Liver (tissue), 3 donors: ENCODE measurements at regions not wholly inside any gene's neighbourhood (a gene's known extent, or its start where the extent isn't known, plus 50 kb on each side); places are given as distances from the start of the nearest gene placed in this dataset.

Source experiments
- FOXA1 ChIP-seq: IDR thresholded peaks from 2 replicates; pipeline ENCODE4 v1.6.1; 2016; ENCODE audit warnings: antibody characterized with exemption
- GABPA ChIP-seq, 2 donors: IDR thresholded peaks in 1 of 2; conservative IDR thresholded peaks in 1 of 2; 2 replicates each; pipeline ENCODE4 v1.6.1; 2016; ENCODE audit warnings: antibody characterized with exemption in 2 of 2, mild to moderate bottlenecking in 1 of 2, moderate library complexity in 1 of 2
- HNF4A ChIP-seq, 2 donors: conservative IDR thresholded peaks; 2 replicates each; pipeline ENCODE4 v1.6.1; 2016; ENCODE audit warnings: antibody characterized with exemption in 2 of 2, mild to moderate bottlenecking in 2 of 2
- JUND ChIP-seq, 2 donors: IDR thresholded peaks; 2 replicates each; pipeline ENCODE4 v1.6.1; 2016; ENCODE audit warnings: antibody characterized with exemption in 2 of 2
- NR2F2 ChIP-seq: IDR thresholded peaks from 2 replicates; pipeline ENCODE4 v1.6.1; 2016; ENCODE audit warnings: antibody characterized with exemption
- RAD21 ChIP-seq, 2 donors: IDR thresholded peaks; 2 replicates each; pipeline ENCODE4 v1.6.1; 2016; ENCODE audit warnings: antibody characterized with exemption in 2 of 2, mild to moderate bottlenecking in 2 of 2
- SP1 ChIP-seq: IDR thresholded peaks from 2 replicates; pipeline ENCODE4 v1.6.1; 2018; ENCODE audit warnings: antibody characterized with exemption, mild to moderate bottlenecking
- TAF1 ChIP-seq: conservative IDR thresholded peaks from 2 replicates; pipeline ENCODE4 v1.6.1; 2016; ENCODE audit warnings: antibody characterized with exemption, mild to moderate bottlenecking
- YY1 ChIP-seq: IDR thresholded peaks from 2 replicates; pipeline ENCODE4 v1.6.1; 2016; ENCODE audit warnings: antibody characterized with exemption, mild to moderate bottlenecking
- TF ChIP-seq, protein P1 (sequence below): fragments of 150-350 bp; IDR thresholded peaks from 2 replicates; pipeline ENCODE4 v1.5.1; 2017; ENCODE audit warnings: improper control_type of control experiment, low read depth, low read length; ENCODE audit not compliant: missing input control
- TF ChIP-seq, protein P2 (sequence below): IDR thresholded peaks from 2 replicates; pipeline ENCODE4 v1.6.1; 2016; ENCODE audit warnings: antibody characterized with exemption, mild to moderate bottlenecking
- TF ChIP-seq, protein P3 (sequence below): IDR thresholded peaks from 2 replicates; pipeline ENCODE4 v1.6.1; 2016; ENCODE audit warnings: antibody characterized with exemption
- TF ChIP-seq, protein P4 (sequence below): IDR thresholded peaks from 2 replicates; pipeline ENCODE4 v1.6.1; 2016; ENCODE audit warnings: antibody characterized with exemption
- TF ChIP-seq, protein P5 (sequence below): IDR thresholded peaks from 2 replicates; pipeline ENCODE4 v1.6.1; 2016; ENCODE audit warnings: antibody characterized with exemption
- donor health status: healthy.
- donor health status: healthy.

DNA sequence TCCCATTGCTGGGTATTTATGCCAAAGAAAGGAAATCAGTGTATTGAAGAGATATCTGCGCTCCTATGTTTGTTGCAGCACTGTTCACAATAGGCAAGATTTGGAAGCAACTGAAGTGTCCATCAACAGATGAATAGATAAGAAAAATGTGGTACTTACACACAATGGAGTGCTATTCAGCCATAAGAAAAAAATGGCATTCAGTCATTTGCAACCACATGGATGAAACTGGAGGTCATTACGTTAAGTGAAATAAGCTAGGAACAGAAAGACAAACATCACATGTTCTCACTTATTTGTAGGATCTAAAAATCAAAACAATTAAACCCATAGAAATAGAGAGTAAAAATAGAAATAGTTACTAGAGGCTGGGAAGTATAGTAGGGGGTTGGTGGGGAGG lies 1133.1 kb upstream of the ACO1 start:
- TF ChIP-seq, protein P1, sequence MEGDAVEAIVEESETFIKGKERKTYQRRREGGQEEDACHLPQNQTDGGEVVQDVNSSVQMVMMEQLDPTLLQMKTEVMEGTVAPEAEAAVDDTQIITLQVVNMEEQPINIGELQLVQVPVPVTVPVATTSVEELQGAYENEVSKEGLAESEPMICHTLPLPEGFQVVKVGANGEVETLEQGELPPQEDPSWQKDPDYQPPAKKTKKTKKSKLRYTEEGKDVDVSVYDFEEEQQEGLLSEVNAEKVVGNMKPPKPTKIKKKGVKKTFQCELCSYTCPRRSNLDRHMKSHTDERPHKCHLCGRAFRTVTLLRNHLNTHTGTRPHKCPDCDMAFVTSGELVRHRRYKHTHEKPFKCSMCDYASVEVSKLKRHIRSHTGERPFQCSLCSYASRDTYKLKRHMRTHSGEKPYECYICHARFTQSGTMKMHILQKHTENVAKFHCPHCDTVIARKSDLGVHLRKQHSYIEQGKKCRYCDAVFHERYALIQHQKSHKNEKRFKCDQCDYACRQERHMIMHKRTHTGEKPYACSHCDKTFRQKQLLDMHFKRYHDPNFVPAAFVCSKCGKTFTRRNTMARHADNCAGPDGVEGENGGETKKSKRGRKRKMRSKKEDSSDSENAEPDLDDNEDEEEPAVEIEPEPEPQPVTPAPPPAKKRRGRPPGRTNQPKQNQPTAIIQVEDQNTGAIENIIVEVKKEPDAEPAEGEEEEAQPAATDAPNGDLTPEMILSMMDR: no peak
- TF ChIP-seq SP1: no peak
- TF ChIP-seq GABPA (IDR thresholded peaks at IDR 0.05 in 1 of 2, conservative IDR thresholded peaks at IDR 0.05 in 1 of 2): no peak
- TF ChIP-seq RAD21 (IDR thresholded peaks at IDR 0.05): no peak
- TF ChIP-seq, protein P2, sequence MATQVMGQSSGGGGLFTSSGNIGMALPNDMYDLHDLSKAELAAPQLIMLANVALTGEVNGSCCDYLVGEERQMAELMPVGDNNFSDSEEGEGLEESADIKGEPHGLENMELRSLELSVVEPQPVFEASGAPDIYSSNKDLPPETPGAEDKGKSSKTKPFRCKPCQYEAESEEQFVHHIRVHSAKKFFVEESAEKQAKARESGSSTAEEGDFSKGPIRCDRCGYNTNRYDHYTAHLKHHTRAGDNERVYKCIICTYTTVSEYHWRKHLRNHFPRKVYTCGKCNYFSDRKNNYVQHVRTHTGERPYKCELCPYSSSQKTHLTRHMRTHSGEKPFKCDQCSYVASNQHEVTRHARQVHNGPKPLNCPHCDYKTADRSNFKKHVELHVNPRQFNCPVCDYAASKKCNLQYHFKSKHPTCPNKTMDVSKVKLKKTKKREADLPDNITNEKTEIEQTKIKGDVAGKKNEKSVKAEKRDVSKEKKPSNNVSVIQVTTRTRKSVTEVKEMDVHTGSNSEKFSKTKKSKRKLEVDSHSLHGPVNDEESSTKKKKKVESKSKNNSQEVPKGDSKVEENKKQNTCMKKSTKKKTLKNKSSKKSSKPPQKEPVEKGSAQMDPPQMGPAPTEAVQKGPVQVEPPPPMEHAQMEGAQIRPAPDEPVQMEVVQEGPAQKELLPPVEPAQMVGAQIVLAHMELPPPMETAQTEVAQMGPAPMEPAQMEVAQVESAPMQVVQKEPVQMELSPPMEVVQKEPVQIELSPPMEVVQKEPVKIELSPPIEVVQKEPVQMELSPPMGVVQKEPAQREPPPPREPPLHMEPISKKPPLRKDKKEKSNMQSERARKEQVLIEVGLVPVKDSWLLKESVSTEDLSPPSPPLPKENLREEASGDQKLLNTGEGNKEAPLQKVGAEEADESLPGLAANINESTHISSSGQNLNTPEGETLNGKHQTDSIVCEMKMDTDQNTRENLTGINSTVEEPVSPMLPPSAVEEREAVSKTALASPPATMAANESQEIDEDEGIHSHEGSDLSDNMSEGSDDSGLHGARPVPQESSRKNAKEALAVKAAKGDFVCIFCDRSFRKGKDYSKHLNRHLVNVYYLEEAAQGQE: no peak
- TF ChIP-seq, protein P3, sequence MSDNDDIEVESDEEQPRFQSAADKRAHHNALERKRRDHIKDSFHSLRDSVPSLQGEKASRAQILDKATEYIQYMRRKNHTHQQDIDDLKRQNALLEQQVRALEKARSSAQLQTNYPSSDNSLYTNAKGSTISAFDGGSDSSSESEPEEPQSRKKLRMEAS: no peak
- no peak for TF ChIP-seq TAF1
- TF ChIP-seq, protein P4, sequence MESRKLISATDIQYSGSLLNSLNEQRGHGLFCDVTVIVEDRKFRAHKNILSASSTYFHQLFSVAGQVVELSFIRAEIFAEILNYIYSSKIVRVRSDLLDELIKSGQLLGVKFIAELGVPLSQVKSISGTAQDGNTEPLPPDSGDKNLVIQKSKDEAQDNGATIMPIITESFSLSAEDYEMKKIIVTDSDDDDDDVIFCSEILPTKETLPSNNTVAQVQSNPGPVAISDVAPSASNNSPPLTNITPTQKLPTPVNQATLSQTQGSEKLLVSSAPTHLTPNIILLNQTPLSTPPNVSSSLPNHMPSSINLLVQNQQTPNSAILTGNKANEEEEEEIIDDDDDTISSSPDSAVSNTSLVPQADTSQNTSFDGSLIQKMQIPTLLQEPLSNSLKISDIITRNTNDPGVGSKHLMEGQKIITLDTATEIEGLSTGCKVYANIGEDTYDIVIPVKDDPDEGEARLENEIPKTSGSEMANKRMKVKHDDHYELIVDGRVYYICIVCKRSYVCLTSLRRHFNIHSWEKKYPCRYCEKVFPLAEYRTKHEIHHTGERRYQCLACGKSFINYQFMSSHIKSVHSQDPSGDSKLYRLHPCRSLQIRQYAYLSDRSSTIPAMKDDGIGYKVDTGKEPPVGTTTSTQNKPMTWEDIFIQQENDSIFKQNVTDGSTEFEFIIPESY: no peak
- no peak for TF ChIP-seq FOXA1
- TF ChIP-seq NR2F2: no peak
- TF ChIP-seq JUND (IDR thresholded peaks at IDR 0.05): no peak
- TF ChIP-seq YY1: no peak
- TF ChIP-seq HNF4A (conservative IDR thresholded peaks at IDR 0.05): no peak
- TF ChIP-seq, protein P5, sequence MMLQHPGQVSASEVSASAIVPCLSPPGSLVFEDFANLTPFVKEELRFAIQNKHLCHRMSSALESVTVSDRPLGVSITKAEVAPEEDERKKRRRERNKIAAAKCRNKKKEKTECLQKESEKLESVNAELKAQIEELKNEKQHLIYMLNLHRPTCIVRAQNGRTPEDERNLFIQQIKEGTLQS: no peak
